ENCODE measurements at regions not wholly inside any gene's neighbourhood (a gene's known extent, or its start where the extent isn't known, plus 50 kb on each side); places are given as distances from the start of the nearest gene placed in this dataset.

DNA sequence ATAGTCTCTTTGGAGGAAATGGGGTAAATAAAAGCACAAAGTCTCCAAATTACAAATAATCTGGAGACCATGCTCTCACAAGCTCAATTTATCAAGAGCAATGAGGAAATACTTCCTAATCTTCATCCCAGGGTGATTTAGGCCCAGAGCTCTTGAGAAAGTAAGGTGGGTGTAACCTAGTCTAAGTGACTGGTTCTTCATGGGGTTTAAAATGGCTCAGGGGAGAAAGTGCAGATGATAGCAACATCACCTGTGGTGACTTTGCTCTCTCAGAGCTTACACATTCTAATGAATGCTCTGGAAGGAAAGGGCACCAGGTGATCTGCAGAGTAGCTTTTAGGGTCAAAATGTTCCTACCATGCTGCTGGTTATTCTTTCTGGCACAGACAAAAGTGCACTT lies 118.4 kb upstream of the TP63 start:
- H3K27ac ChIP-seq: no peak overlapping the region
- no peak for TF ChIP-seq ZFX (IDR thresholded peaks at IDR 0.05; ENCODE audit: borderline replicate concordance)
- no peak for TF ChIP-seq CTCF (IDR thresholded peaks at IDR 0.05)

DNA sequence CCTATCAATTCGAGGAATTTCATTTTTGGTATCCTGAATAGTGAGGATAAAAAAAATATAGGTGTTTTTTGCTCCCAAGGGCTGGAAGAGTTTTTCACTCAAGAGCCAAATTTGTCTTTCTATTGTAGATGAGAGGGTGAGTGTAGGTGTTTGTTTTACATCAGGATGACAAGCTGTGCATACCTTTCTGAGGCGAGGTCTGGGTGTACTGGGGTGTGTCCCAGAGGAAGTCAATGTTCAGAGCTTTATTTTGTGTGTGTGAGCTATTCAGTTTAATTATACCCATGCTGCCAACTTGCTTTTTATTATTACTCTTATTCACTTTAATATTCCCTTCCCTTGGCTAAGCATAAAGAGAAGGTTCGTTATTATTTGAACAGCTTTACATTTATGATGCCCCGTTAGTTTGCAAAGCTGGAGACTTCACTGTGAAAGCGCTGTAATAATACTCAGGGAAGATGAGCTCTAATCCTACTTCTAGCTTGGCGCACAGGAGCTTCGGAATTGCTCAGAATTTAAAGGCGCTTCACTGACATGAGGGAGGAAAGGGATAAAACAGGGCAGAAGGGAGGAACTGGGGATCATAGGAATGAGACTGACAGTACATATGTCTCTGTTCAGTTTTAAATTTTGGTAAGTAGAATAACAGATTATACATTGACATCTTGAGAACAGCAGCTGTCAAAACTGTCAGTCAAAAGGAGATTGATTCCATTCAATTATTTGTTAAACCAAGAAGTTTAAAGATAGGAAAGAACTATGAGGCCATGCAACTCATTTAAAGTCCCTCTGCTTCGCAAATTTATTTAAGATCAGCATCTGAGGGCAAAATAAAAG lies 117.7 kb upstream of the TP63 start:
- TF ChIP-seq CTCF (IDR thresholded peaks at IDR 0.05) (no peak), ZFX (IDR thresholded peaks at IDR 0.05; ENCODE audit: borderline replicate concordance) (no peak)
- no peak overlapping the region for H3K27ac ChIP-seq

GRCh38 chr3:189516039-189516438 lies 115.2 kb upstream of the TP63 start:
- TF ChIP-seq CTCF (IDR thresholded peaks at IDR 0.05) (no peak), ZFX (IDR thresholded peaks at IDR 0.05; ENCODE audit: borderline replicate concordance) (no peak)

DNA sequence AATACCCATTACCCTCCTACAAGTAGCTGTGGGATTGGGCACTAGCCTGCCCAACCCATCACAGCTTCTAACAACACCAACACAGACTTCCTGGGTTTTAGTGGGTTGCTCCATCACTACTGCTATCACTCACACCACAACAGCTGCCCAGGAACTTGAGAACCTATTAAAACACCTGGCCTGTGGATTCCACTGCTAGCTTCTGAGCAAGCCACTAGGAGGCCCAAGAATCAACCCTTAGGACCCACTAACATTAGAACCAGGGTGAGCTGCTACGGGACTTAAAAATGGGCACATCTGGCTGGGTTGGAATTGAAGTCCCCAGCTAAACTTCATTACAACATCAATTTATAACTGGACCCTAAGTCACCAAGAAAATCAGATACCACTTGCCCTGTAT lies 113.2 kb upstream of the TP63 start:
- TF ChIP-seq CTCF (IDR thresholded peaks at IDR 0.05) (no peak), ZFX (IDR thresholded peaks at IDR 0.05; ENCODE audit: borderline replicate concordance) (no peak)
- H3K27ac ChIP-seq: no peak overlapping the region

More at GRCh38 chr3:189516039-189516438, 115.2 kb upstream of the TP63 start:
- H3K27ac ChIP-seq: no peak overlapping the region

GRCh38 chr3:189519458-189519857 lies 111.7 kb upstream of the TP63 start:
- H3K27ac ChIP-seq: no peak overlapping the region
- TF ChIP-seq ZFX (IDR thresholded peaks at IDR 0.05; ENCODE audit: borderline replicate concordance) (no peak), CTCF (IDR thresholded peaks at IDR 0.05) (no peak)

- no peak overlapping the region for H3K27ac ChIP-seq
- no peak for TF ChIP-seq CTCF (IDR thresholded peaks at IDR 0.05)
- no peak for TF ChIP-seq ZFX (IDR thresholded peaks at IDR 0.05; ENCODE audit: borderline replicate concordance)
Observed at GRCh38 chr3:189529468-189529867, 101.7 kb upstream of the TP63 start.

- no peak overlapping the region for H3K27ac ChIP-seq
- TF ChIP-seq CTCF (IDR thresholded peaks at IDR 0.05) (no peak), ZFX (IDR thresholded peaks at IDR 0.05; ENCODE audit: borderline replicate concordance) (no peak)
Observed at GRCh38 chr3:189529889-189530471, 101.2 kb upstream of the TP63 start.
